GM10248 (cell line): ENCODE measurements at regions not wholly inside any gene's neighbourhood (a gene's known extent, or its start where the extent isn't known, plus 50 kb on each side); places are given as distances from the start of the nearest gene placed in this dataset.

Source experiments
- CTCF ChIA-PET: fragments of 300-600 bp; sonication (Branson Sonifier 250); formaldehyde crosslinking; extraction: SDS; loops from one replicate; lab custom pipeline; 2021; ENCODE audit warnings: antibody characterized with exemption; lab: Yijun Ruan, JAX
- POLR2A ChIA-PET: fragments of 350-650 bp; sonication (Branson Sonifier 250); formaldehyde crosslinking; extraction: SDS; loops from one replicate; lab custom pipeline; 2020; ENCODE audit warnings: antibody characterized with exemption; lab: Yijun Ruan, JAX
- DNase-seq: peaks from one replicate; pipeline ENCODE4 v3.0.0; 2012; ENCODE audit errors: extremely low spot score
- CTCF ChIP-seq: IDR thresholded peaks from 2 replicates; pipeline ENCODE4 v1.5.1; 2012; ENCODE audit warnings: mild to moderate bottlenecking, low read depth; ENCODE audit errors: extremely low read depth, missing control alignments, control extremely low read depth

GRCh38 chr2:221767106-221768012 is 195.3 kb upstream of the EPHA4 start:
- ChIA-PET POLR2A (no interaction called here), CTCF (no interaction called here)
- DNase-seq = no peak
- no peak for TF ChIP-seq CTCF

GRCh38 chr2:221762496-221762895 is 190.4 kb upstream of the EPHA4 start:
- CTCF ChIA-PET = no interaction called here
- POLR2A ChIA-PET = no interaction called here
- no peak for TF ChIP-seq CTCF
- DNase-seq = no peak

GRCh38 chr2:221761260-221761659 is 189.2 kb upstream of the EPHA4 start:
- CTCF ChIA-PET = no interaction called here
- TF ChIP-seq CTCF = no peak
- POLR2A ChIA-PET = no interaction called here
- no peak for DNase-seq

- no peak for TF ChIP-seq CTCF
- no peak for DNase-seq
- ChIA-PET CTCF (no interaction called here), POLR2A (no interaction called here)
Observed at GRCh38 chr2:221758076-221758475, 186.0 kb upstream of the EPHA4 start.

- no peak for TF ChIP-seq CTCF
- CTCF ChIA-PET = no interaction called here
- POLR2A ChIA-PET = no interaction called here
- DNase-seq = no peak
Observed at GRCh38 chr2:221753401-221753800, 181.3 kb upstream of the EPHA4 start.

- DNase-seq = no peak
- no peak for TF ChIP-seq CTCF
- POLR2A ChIA-PET = no interaction called here
- CTCF ChIA-PET = no interaction called here
Observed at GRCh38 chr2:221752781-221753180, 180.7 kb upstream of the EPHA4 start.
